Activated CD4-positive, alpha-beta T cell treated with anti-CD3 and anti-CD28 coated beads, Interleukin-2, amount 10 ng/mL, durations not matched to agents 24 days and 14 days (primary cell): ENCODE measurements at regions not wholly inside any gene's neighbourhood (a gene's known extent, or its start where the extent isn't known, plus 50 kb on each side); places are given as distances from the start of the nearest gene placed in this dataset.

Source experiments
- DNase-seq: peaks from one replicate; pipeline ENCODE4 v3.0.0; 2022
- H3K27ac Mint-ChIP-seq: one replicate; pipeline ENCODE4 v1.8.0; 2022; ENCODE audit warnings: mild to moderate bottlenecking, mixed read lengths
- H3K27me3 Mint-ChIP-seq: one replicate; pipeline ENCODE4 v1.8.0; 2022; ENCODE audit warnings: mixed read lengths
- H3K36me3 Mint-ChIP-seq: one replicate; pipeline ENCODE4 v1.8.0; 2022; ENCODE audit warnings: low read depth, mild to moderate bottlenecking, mixed read lengths
- H3K4me1 Mint-ChIP-seq: one replicate; pipeline ENCODE4 v1.8.0; 2021; ENCODE audit warnings: mixed read lengths
- H3K4me3 Mint-ChIP-seq: one replicate; pipeline ENCODE4 v1.8.0; 2022; ENCODE audit warnings: mild to moderate bottlenecking, moderate library complexity, mixed read lengths
- H3K9me3 Mint-ChIP-seq: one replicate; pipeline ENCODE4 v1.8.0; 2021; ENCODE audit warnings: mixed read lengths
- intact Hi-C: fragments of 100-400 bp; cut with micrococcal nuclease; formaldehyde crosslinking; loops from one replicate; pipeline ENCODE4 v1.15.1; 2023

DNA sequence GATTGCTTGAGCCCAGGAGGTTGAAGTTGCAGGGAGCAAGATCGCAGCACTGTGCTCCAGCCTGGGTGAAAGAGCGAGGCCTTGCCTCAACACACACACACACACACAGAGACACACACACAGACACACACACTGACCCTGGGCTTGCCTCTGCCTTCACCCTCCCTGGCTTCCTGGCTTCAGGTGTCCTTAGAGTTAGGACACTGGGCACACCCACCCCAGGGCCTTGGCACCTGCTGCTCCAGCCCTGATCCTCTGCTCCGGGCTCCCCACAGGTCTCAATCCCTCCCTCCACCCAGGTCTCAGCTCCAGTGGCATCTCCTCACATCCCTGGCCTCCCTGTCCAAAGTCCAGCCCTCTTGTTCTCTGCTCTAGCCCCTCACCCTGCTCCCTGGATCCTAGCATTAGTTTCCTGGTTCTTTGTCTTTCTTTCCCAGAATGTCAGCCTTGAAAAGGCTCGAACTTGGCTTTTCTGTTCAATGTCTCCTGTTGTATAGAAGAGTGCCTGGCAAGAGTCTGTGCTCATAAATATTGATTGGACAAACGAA lies 212.9 kb downstream of the C9orf50 start:
- Mint-ChIP-seq H3K4me1 (peaks cover 12% of the 10 kb centered on the region), H3K27me3 (peaks cover 7% of the 10 kb centered on the region), H3K4me3 (no peak overlapping the region), H3K9me3 (peaks cover 12% of the 10 kb centered on the region), H3K27ac (no peak overlapping the region), H3K36me3 (peaks cover 9% of the 10 kb centered on the region)
- intact Hi-C loops = no loop called here
- DNase-seq = no peak

DNA sequence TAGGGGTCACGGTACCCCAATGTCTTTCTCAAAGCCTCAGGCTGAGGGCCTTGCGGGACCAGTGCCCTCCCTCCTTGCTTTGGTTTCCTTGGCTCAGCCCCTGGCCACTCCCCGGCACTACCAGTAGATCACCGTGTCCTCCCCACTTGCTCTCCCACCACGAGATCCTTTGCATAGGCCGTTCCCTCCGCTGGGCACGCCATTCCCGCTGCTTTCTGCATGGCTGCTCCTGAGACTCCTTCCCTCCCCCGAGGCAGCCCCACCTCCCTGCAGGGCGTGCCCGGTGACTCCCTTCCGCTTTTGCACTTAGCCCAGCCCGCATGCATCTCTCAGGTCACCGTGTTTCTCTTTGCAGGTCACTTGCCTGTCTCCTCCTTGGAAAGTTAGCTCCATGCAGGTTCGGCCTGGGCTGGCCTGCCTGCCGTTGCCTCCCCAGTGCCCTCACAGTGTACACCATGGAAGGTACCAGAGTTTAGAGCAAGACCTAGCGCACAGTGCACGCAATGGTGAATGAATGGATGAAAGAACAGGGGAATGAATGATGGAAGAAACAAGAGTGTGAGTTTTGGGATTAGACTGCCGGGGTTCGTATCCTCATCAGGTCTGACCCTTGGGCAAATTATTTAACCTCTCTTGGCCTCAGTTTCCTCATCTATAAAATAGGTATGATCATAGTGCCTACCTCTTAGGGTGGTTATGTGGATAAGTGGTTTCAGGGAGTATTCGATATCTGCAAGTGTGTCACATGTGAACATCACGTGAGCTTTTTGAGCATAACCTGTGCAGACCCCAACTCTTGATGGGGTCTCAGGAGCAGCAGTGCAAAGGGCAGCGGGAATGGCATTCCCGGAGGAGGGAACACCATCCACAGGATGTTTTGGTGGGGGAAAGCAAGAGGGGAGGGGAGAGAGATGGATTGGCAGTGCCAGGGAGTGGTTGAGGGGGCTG lies 214.3 kb downstream of the C9orf50 start:
- Mint-ChIP-seq H3K9me3 (peaks cover 12% of the 10 kb centered on the region), H3K27me3 (peaks cover 8% of the 10 kb centered on the region), H3K27ac (peak overlapping the region; percentile 26), H3K36me3 (peaks cover 9% of the 10 kb centered on the region), H3K4me1 (peaks cover 8% of the 10 kb centered on the region), H3K4me3 (no peak overlapping the region)
- intact Hi-C loops = no loop called here
- no peak for DNase-seq

DNA sequence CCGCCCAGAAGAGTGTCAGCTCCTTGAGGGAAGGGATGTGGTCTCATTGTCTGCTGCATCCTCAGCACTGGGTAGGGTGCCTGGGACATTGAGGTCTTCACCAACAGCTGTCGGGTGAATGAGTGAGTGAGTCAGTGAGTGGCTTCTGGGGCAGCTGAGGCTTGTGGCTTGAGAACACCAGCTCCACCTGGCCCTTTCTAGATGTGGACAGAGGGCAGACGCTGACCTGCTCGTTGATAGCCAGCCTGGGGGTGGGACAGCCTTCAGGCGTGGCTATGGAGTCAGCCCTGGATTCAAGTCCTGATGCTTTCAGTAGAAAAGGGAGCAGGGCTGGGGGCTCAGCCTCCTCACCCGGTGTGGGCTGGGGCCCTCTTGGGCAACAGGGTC lies 215.1 kb downstream of the C9orf50 start:
- Mint-ChIP-seq H3K36me3 (peaks cover 9% of the 10 kb centered on the region), H3K27me3 (peaks cover 8% of the 10 kb centered on the region), H3K9me3 (peaks cover 11% of the 10 kb centered on the region), H3K4me3 (no peak overlapping the region), H3K27ac (no peak overlapping the region), H3K4me1 (peaks cover 8% of the 10 kb centered on the region)
- no peak for DNase-seq
- intact Hi-C loops = no loop called here

DNA sequence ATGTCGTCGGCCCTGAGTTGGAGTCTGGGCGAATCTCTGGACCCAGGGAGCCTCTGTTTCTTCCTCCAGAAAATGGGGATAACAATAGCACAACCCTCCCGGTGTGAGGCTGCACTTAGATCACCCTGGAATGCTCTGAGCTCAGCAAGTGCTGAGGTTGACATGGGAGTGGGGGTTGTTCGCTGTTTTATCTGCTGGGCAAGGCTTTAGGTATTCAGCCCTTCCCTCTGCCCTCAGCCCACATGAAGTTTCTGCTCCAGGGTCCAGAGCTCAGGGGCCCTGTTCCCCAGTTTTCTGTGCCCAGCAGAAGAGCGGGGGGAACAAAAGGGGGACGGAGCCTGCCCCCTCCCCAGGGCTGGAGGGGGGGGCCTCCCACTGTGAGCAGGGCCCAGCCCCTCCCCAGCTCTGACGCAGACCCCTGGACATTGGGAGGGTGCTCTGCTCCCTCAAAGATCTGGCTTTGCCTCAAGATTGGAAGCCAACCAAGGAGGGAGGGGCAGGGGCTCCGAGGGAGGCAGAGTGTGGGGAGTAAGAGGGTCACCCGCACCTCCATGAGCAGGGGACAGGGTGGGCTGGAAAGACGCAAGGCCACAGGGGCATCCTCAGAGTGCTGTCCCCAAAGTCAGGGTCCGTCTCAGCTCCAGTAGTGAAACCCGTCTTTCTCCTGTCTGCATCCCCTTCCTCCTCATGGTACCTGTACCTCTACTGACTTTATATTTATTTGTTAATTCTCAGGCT lies 215.6 kb downstream of the C9orf50 start:
- Mint-ChIP-seq H3K27ac (no peak overlapping the region), H3K4me3 (no peak overlapping the region), H3K4me1 (peaks cover 4% of the 10 kb centered on the region), H3K27me3 (peaks cover 8% of the 10 kb centered on the region), H3K9me3 (peaks cover 5% of the 10 kb centered on the region), H3K36me3 (peaks cover 3% of the 10 kb centered on the region)
- intact Hi-C loops = no loop called here
- no peak for DNase-seq

DNA sequence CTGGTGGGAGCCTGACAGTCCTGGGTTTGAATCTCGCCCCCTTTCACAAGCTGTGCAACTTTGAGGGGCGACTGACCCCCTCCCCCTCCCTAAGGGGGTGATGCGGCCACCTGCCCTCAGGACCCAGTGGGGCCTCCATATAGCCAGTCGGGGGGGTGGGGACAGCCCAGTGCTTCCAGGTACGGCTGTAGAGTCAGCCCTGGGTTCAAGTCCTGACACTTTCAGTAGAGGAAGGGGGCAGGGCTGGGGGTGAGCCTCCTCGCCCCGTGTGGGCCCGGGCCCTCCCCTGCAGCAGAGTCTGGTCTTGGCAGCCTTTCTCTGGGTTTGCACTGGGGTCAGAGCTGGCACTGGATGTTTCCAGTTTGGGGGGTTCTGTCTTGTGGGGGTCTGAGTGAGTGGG lies 216.3 kb downstream of the C9orf50 start:
- peaks cover 8% of the 10 kb centered on the region for H3K27me3 Mint-ChIP-seq
- H3K9me3 Mint-ChIP-seq = no peaks in the 10 kb centered on the region
- H3K36me3 Mint-ChIP-seq = no peaks in the 10 kb centered on the region
- no peak overlapping the region for H3K27ac Mint-ChIP-seq
- DNase-seq = no peak
- intact Hi-C loops = no loop called here
- no peak overlapping the region for H3K4me3 Mint-ChIP-seq
- peaks cover 2% of the 10 kb centered on the region for H3K4me1 Mint-ChIP-seq

DNA sequence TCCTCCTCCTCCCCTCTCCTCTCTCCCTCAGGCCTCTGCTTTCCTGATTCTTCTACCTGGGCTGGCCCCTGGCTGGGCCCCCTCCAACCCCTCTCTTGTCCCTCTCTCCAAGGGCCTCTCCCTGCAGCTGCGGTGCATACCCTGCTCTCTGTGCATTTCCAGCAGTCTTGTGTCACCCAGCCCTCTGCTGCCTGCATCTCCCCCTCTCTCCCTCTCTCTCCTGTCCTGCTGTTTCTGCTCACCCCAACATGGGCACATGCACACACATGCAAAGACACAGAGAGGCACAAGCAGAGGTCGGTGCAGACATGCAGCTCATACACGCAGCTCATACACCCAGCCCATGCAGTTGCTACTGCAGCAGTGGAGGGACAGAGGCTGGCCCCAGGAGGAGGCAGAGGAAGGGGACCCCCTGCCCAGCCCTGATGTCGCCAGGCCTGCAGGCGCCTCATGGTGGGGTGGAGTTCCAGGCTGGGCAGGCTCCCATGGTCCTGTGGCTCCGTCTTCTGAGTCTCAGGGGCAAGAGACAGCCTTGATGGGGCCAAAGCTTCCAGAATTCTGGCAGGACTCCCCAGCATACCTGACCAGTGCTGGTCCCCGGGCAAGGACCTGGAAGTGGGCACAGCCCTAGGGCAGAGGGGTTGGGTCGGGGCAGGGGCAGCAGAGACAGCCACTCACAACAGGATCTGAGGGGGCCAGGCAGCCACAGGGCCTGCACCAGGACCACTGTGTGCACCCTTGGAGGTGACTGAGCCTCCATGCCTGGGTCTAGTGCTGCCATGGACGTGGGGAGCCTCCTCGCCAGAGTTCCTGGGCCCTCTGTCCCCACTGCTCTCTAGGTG lies 216.9 kb downstream of the C9orf50 start:
- H3K9me3 Mint-ChIP-seq = no peaks in the 10 kb centered on the region
- H3K4me1 Mint-ChIP-seq = peaks cover 2% of the 10 kb centered on the region
- intact Hi-C loops = no loop called here
- H3K4me3 Mint-ChIP-seq = no peak overlapping the region
- peaks cover 8% of the 10 kb centered on the region for H3K27me3 Mint-ChIP-seq
- no peaks in the 10 kb centered on the region for H3K36me3 Mint-ChIP-seq
- H3K27ac Mint-ChIP-seq = no peak overlapping the region
- no peak for DNase-seq

DNA sequence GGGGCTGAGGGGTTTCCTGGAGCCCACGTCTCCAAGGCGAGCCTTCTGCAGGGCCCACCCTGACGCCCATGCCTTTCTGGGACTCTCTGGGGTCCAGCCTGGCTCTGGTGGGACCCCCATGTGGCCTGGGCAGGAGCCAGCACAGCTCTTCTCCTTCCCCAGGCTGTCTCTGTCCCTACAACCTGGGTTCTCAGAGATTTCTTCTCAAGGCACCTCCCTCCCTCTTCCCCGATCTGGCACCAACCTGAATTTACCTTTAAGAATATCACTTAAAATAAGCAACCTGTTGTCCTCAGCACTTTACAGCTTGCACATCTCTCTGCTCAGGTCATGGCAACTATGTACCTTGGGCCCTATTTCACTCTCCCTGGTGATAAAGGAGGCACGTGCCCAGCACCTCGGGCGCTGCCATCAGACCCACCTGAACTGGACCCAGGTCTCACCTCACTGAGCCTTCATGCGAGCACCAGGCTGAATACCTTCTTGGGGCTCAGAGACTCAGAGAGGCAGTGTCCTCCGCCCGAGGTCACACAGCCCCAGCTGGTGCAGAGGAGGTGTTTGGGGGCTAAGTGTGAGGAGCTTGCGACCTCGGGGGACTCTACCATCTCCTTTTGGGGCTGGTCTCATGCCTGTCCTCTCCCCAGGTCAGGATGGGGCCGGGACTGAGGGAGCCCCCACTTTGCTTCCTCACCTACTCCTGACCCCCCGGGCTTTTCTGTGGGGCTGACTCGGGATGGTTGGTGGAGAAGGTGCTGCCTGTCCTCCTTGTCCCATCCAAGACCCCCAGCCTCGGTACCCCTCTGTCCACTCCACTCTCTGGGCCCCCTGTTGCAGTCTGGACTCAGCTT lies 217.7 kb downstream of the C9orf50 start:
- no peaks in the 10 kb centered on the region for H3K9me3 Mint-ChIP-seq
- peaks cover 8% of the 10 kb centered on the region for H3K27me3 Mint-ChIP-seq
- peaks cover 2% of the 10 kb centered on the region for H3K4me1 Mint-ChIP-seq
- peak overlapping the region; percentile 20 for H3K27ac Mint-ChIP-seq
- H3K4me3 Mint-ChIP-seq = no peak overlapping the region
- DNase-seq = no peak
- H3K36me3 Mint-ChIP-seq = no peaks in the 10 kb centered on the region
- intact Hi-C loops = no loop called here

DNA sequence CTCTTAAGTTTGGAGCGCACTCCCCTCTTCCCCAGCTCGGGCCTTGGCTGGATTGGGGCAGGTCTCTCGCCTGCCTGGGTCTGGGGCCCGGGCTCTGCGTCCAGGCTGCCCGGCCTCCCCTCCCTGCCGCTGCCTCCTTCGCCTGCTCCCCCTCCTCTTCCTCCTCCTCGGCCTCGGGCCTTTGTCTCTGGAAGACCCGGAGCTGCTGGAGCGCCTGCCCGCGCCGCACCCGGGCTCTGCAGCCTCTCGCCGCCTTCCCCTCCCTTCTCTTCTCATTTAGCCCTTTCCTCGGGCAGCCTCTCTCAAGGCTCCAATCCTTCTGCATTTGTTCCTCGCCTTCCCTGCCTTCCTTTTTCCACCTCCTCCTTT lies 218.5 kb downstream of the C9orf50 start:
- Mint-ChIP-seq H3K4me1 (peaks cover 2% of the 10 kb centered on the region), H3K4me3 (no peak overlapping the region), H3K36me3 (no peaks in the 10 kb centered on the region), H3K9me3 (no peaks in the 10 kb centered on the region), H3K27ac (peak overlapping the region; percentile 29), H3K27me3 (peaks cover 7% of the 10 kb centered on the region)
- DNase-seq = no peak
- intact Hi-C loops = no loop called here

DNA sequence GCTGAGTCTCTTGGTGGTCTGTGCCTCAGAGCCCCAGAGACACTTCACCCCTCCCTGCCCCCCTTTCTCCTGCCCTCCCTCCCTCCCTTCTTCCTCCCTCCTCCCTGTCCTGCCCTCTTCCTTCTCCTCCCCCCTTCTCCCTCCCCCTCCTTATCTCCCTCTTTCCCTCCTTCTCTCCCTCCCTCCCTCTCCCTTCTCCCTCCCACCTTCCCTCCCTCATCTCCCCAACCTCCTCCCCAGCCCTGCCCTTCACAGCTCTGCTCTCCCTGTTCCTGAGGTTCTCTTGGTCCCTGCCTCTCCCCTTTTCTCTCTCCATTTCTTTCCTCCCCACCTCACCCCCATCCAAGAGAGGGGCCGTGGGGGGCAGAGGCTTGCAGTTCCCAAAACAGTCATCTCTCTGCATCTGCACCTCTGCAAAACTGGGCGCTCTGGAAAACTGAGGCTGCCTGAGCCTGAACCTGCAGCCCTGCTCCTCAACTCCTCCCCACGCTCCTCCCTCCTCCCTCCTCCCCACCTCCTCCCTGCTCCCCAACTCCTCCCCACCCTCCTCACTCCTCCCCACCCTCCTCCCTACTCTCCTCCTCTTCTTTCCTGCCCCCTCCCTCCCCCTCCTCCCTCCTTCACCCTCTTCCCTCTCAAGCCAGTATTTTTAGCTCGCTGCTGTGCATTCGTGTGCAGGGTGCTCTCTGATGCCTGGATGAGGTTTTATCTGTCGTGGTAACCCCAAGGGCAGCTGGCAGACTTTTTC lies 219.1 kb downstream of the C9orf50 start:
- H3K4me1 Mint-ChIP-seq = peaks cover 2% of the 10 kb centered on the region
- no peak overlapping the region for H3K4me3 Mint-ChIP-seq
- no peaks in the 10 kb centered on the region for H3K9me3 Mint-ChIP-seq
- H3K27ac Mint-ChIP-seq = no peak overlapping the region
- DNase-seq = no peak
- H3K27me3 Mint-ChIP-seq = peaks cover 6% of the 10 kb centered on the region
- intact Hi-C loops = no loop called here
- H3K36me3 Mint-ChIP-seq = no peaks in the 10 kb centered on the region

DNA sequence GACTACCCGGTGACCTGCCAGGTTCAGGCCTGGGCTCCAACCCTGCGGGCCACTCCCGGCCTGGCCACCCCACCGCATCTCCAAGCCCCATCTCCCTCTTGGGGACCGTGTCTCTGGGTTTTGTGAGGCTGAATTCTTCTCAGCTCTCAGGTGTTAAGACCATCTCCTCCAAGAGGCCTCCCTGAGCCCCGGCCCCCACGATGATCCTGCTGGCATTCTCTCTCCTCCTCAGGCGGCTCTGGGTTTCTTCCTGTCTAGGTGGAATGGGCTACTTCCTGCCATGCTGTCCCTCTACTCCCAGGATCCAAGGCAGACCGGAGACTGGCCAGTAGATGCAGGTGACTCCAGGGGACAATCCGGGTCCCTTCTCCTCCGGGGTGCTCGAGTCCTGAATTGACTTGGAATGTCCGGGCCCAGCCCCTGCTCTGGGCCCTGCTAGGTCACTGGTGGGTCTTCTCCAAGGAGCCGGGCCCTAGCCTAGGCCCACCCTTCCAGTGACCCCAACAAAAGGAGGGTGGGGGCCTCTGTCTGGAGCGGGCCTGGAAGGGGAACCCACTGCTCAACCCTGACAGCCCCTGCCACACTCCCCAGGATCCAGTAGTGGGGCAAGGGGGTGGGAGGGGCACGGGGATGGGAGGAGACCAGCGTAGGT lies 219.8 kb downstream of the C9orf50 start:
- no peaks in the 10 kb centered on the region for H3K9me3 Mint-ChIP-seq
- H3K4me3 Mint-ChIP-seq = no peak overlapping the region
- intact Hi-C loops = no loop called here
- peaks cover 3% of the 10 kb centered on the region for H3K27me3 Mint-ChIP-seq
- no peaks in the 10 kb centered on the region for H3K4me1 Mint-ChIP-seq
- H3K27ac Mint-ChIP-seq = no peak overlapping the region
- DNase-seq = no peak
- H3K36me3 Mint-ChIP-seq = no peaks in the 10 kb centered on the region

DNA sequence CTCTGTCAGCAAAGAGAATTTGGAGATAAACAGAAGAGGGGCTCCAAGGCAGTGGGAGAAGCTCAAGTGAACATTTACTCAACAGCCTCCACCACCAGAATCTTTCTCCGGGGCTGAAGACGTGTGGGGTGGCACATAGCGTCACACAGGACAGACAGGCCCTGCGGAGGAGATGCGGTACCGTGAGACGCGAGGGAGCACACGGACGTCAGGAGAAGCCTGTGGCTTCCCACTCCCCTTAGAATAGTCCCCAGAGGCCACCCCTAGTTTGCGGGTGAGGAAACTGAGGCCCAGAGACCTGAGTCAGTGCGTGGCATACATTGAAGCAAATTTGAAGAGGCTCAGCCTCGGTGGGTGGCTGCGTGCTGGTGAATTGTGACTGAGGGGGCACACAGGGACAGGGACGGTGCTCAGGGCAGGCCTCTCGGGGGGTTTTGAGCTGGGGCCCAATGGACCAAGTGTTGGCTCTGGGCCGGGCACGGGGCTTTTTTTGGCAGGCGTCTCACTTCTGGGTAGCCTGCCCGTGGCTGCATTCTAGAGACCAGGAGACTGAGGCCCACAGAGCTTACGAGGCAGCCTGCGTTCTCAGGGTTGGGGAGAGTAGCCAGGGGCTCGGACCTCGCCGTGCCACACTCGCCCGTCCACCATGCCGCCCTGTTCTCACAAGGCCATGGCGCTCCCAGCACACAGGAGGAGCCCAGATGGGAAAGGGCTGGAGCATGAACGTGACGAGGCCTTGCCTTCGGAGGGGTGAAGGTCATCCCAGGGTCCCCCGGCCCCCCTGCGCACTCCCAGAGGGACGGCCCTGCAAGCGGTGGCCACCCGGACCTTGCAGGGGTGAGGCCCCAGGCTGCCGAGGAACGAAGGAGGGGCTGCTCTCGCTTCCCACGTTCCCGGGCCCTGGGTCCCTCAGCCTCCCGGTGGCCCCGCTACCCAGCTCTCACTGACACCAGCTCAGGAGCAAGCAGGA lies 220.6 kb downstream of the C9orf50 start:
- intact Hi-C loops = no loop called here
- Mint-ChIP-seq H3K27me3 (peaks cover 3% of the 10 kb centered on the region), H3K27ac (no peak overlapping the region), H3K9me3 (no peaks in the 10 kb centered on the region), H3K4me1 (no peaks in the 10 kb centered on the region), H3K36me3 (no peaks in the 10 kb centered on the region), H3K4me3 (no peak overlapping the region)
- no peak for DNase-seq
